Neural cell (in vitro differentiated cells): ENCODE measurements at regions not wholly inside any gene's neighbourhood (a gene's known extent, or its start where the extent isn't known, plus 50 kb on each side); places are given as distances from the start of the nearest gene placed in this dataset.

Experiments
- H2AFZ ChIP-seq: fragments of 200-600, 300-800 bp; sonication (generic), shearing (Covaris generic); 2 replicates; pipeline ENCODE4 v1.6.0; 2014; ENCODE audit warnings: low read depth, mild to moderate bottlenecking, antibody characterized with exemption, low read length, moderate library complexity
- H3F3A ChIP-seq: fragments of 200-600 bp; shearing (Covaris generic); 2 replicates; pipeline ENCODE4 v1.6.1; 2016; ENCODE audit warnings: mild to moderate bottlenecking, moderate library complexity, mixed read lengths, antibody characterized with exemption, low read length; ENCODE audit not compliant: insufficient read depth, poor library complexity, severe bottlenecking
- H3K27ac ChIP-seq: fragments of 200-600, 300-800 bp; sonication (generic), shearing (Covaris generic); 2 replicates; pipeline ENCODE4 v1.5.1; 2014; ENCODE audit warnings: mild to moderate bottlenecking, low read length, moderate library complexity
- H3K27me3 ChIP-seq: fragments of 300-800, 200-600 bp; sonication (generic), shearing (Covaris generic); 2 replicates; pipeline ENCODE4 v1.6.0; 2014; ENCODE audit warnings: mild to moderate bottlenecking, low read depth, low read length, moderate library complexity; ENCODE audit not compliant: insufficient read depth
- H3K36me3 ChIP-seq: fragments of 300-800, 200-600 bp; sonication (generic), shearing (Covaris generic); 2 replicates; pipeline ENCODE4 v1.5.1; 2014; ENCODE audit warnings: mild to moderate bottlenecking, antibody characterized with exemption, low read length, moderate library complexity; ENCODE audit not compliant: insufficient read depth
- H3K4me2 ChIP-seq: fragments of 300-800, 200-600 bp; sonication (generic), shearing (Covaris generic); 2 replicates; pipeline ENCODE4 v1.6.0; 2014; ENCODE audit warnings: mild to moderate bottlenecking, low read length
- H3K4me3 ChIP-seq: fragments of 300-800, 200-600 bp; sonication (generic), shearing (Covaris generic); 2 replicates; pipeline ENCODE4 v1.5.1; 2014; ENCODE audit warnings: mild to moderate bottlenecking, low read length, moderate library complexity
- H3K79me2 ChIP-seq: fragments of 200-600 bp; shearing (Covaris generic); replicated peaks from 2 replicates; pipeline ENCODE4 v1.6.0; 2014; ENCODE audit warnings: mild to moderate bottlenecking, low read length, moderate library complexity; ENCODE audit not compliant: insufficient read depth
- H3K9ac ChIP-seq: fragments of 300-800, 200-600 bp; sonication (generic), shearing (Covaris generic); 2 replicates; pipeline ENCODE4 v1.6.1; 2016; ENCODE audit warnings: mild to moderate bottlenecking, low read length, mixed read lengths
- H3K9me2 ChIP-seq: fragments of 200-600 bp; shearing (Covaris generic); 2 replicates; pipeline ENCODE4 v1.6.1; 2016; ENCODE audit warnings: mild to moderate bottlenecking, low read length, mixed read lengths; ENCODE audit not compliant: insufficient read depth
- H3K9me3 ChIP-seq: fragments of 200-600, 300-800 bp; sonication (generic), shearing (Covaris generic); 2 replicates; pipeline ENCODE4 v1.6.1; 2016; ENCODE audit warnings: mild to moderate bottlenecking, mixed run types, low read length, moderate library complexity, mixed read lengths
- H4K20me1 ChIP-seq: fragments of 200-600 bp; shearing (Covaris generic); 2 replicates; pipeline ENCODE4 v1.6.1; 2016; ENCODE audit warnings: mild to moderate bottlenecking, mixed run types; ENCODE audit not compliant: insufficient read depth
- EP300 ChIP-seq: fragments of 450-650 bp; conservative IDR thresholded peaks from 2 replicates; pipeline ENCODE4 v1.6.1; 2014; ENCODE audit warnings: antibody characterized with exemption, mild to moderate bottlenecking, moderate library complexity; ENCODE audit not compliant: poor library complexity, severe bottlenecking
- EZH2 ChIP-seq: fragments of 200-600, 300-800 bp; shearing (Covaris generic), sonication (generic); IDR thresholded peaks from 2 replicates; pipeline ENCODE4 v1.6.1; 2014; ENCODE audit warnings: antibody characterized with exemption, low read length, borderline replicate concordance, mild to moderate bottlenecking; ENCODE audit not compliant: insufficient read depth, poor library complexity, severe bottlenecking
- MXI1 ChIP-seq: fragments of 450-650 bp; conservative IDR thresholded peaks from 2 replicates; pipeline ENCODE4 v1.6.1; 2014; ENCODE audit warnings: antibody characterized with exemption, mild to moderate bottlenecking; ENCODE audit not compliant: poor library complexity, severe bottlenecking
- POLR2AphosphoS5 ChIP-seq: IDR thresholded peaks from 2 replicates; pipeline ENCODE4 v1.6.1; 2012
- RAD21 ChIP-seq: fragments of 450-650 bp; conservative IDR thresholded peaks from 2 replicates; pipeline ENCODE4 v1.6.1; 2014; ENCODE audit warnings: antibody characterized with exemption, mild to moderate bottlenecking, moderate library complexity
- SMC3 ChIP-seq: fragments of 450-650 bp; conservative IDR thresholded peaks from 2 replicates; pipeline ENCODE4 v1.6.1; 2014; ENCODE audit warnings: antibody characterized with exemption, mild to moderate bottlenecking, moderate library complexity; ENCODE audit not compliant: poor library complexity
- TAF1 ChIP-seq: IDR thresholded peaks from 2 replicates; pipeline ENCODE4 v1.6.1; 2012; ENCODE audit warnings: low read depth
- TF ChIP-seq, protein P1 (sequence below): IDR thresholded peaks from 2 replicates; pipeline ENCODE4 v1.6.1; 2012; ENCODE audit warnings: borderline replicate concordance
- TF ChIP-seq, protein P2 (sequence below): fragments of 450-650 bp; IDR thresholded peaks from 2 replicates; pipeline ENCODE4 v1.5.1; 2014; ENCODE audit warnings: antibody characterized with exemption, mild to moderate bottlenecking, moderate library complexity; ENCODE audit not compliant: poor library complexity, severe bottlenecking

DNA sequence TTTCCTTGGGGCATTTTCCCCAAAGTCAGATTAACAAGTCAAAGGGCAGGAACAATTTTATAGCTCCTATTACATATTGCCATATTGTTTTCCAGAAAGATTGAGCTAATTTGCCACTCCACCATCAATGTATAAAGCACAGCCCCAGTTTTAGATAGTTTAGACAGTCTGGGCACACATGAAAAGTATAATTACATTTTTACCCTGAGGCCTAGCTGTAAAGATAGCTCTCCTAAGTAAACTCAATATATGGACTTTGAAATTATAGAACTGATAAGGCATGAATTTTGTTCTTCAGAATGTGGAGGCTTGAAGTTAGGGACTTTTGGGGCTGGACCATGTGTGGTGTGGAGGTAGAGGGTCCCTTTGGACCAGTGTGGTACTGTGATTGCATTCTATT is 166.0 kb downstream of the FHIP1A start:
- Histone ChIP-seq H3K9me2 (no peaks in the 10 kb centered on the region), H3F3A (no peaks in the 10 kb centered on the region), H4K20me1 (no peaks in the 10 kb centered on the region), H3K79me2 (no peaks in the 10 kb centered on the region), H3K27me3 (no peaks in the 10 kb centered on the region), H3K9me3 (no peaks in the 10 kb centered on the region), H3K4me3 (no peak overlapping the region), H3K4me2 (no peak overlapping the region), H2AFZ (no peak overlapping the region), H3K27ac (no peak overlapping the region), H3K9ac (no peak overlapping the region), H3K36me3 (no peaks in the 10 kb centered on the region)
- no peak for TF ChIP-seq SMC3
- TF ChIP-seq POLR2AphosphoS5 = no peak
- TF ChIP-seq, protein P1, sequence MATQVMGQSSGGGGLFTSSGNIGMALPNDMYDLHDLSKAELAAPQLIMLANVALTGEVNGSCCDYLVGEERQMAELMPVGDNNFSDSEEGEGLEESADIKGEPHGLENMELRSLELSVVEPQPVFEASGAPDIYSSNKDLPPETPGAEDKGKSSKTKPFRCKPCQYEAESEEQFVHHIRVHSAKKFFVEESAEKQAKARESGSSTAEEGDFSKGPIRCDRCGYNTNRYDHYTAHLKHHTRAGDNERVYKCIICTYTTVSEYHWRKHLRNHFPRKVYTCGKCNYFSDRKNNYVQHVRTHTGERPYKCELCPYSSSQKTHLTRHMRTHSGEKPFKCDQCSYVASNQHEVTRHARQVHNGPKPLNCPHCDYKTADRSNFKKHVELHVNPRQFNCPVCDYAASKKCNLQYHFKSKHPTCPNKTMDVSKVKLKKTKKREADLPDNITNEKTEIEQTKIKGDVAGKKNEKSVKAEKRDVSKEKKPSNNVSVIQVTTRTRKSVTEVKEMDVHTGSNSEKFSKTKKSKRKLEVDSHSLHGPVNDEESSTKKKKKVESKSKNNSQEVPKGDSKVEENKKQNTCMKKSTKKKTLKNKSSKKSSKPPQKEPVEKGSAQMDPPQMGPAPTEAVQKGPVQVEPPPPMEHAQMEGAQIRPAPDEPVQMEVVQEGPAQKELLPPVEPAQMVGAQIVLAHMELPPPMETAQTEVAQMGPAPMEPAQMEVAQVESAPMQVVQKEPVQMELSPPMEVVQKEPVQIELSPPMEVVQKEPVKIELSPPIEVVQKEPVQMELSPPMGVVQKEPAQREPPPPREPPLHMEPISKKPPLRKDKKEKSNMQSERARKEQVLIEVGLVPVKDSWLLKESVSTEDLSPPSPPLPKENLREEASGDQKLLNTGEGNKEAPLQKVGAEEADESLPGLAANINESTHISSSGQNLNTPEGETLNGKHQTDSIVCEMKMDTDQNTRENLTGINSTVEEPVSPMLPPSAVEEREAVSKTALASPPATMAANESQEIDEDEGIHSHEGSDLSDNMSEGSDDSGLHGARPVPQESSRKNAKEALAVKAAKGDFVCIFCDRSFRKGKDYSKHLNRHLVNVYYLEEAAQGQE = no peak
- TF ChIP-seq, protein P2, sequence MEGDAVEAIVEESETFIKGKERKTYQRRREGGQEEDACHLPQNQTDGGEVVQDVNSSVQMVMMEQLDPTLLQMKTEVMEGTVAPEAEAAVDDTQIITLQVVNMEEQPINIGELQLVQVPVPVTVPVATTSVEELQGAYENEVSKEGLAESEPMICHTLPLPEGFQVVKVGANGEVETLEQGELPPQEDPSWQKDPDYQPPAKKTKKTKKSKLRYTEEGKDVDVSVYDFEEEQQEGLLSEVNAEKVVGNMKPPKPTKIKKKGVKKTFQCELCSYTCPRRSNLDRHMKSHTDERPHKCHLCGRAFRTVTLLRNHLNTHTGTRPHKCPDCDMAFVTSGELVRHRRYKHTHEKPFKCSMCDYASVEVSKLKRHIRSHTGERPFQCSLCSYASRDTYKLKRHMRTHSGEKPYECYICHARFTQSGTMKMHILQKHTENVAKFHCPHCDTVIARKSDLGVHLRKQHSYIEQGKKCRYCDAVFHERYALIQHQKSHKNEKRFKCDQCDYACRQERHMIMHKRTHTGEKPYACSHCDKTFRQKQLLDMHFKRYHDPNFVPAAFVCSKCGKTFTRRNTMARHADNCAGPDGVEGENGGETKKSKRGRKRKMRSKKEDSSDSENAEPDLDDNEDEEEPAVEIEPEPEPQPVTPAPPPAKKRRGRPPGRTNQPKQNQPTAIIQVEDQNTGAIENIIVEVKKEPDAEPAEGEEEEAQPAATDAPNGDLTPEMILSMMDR = no peak
- no peak for TF ChIP-seq RAD21
- TF ChIP-seq TAF1 = no peak
- TF ChIP-seq MXI1 = no peak
- TF ChIP-seq EP300 = no peak
- TF ChIP-seq EZH2 = no peak

DNA sequence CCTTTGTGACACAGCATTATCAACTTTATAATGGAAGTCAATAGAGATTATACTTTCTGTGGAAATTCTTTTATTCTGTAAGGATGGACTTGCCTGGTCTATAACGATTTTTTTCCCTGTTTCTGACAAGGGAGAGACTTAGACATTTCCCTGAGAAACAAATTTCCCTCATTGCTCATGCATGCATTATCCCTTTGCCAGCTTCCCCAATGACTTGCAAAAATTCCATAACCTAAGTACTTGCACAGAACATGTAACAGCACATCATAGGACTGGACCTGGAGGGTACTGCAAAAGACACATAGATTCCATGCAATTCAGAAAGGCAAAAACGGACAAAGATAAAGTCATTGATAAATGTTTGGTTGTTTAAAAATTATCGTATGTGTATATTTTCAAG is 166.7 kb downstream of the FHIP1A start:
- no peak overlapping the region for H3K27ac ChIP-seq
- no peaks in the 10 kb centered on the region for H3K36me3 ChIP-seq
- no peaks in the 10 kb centered on the region for H4K20me1 ChIP-seq
- no peaks in the 10 kb centered on the region for H3K79me2 ChIP-seq
- no peak overlapping the region for H3K9ac ChIP-seq
- H3K27me3 ChIP-seq = no peaks in the 10 kb centered on the region
- H2AFZ ChIP-seq = no peak overlapping the region
- no peaks in the 10 kb centered on the region for H3K9me2 ChIP-seq
- no peaks in the 10 kb centered on the region for H3F3A ChIP-seq
- H3K4me2 ChIP-seq = no peak overlapping the region
- TF ChIP-seq RAD21 (no peak), TAF1 (no peak), EP300 (no peak), POLR2AphosphoS5 (no peak), EZH2 (no peak), MXI1 (no peak), SMC3 (no peak)
- TF ChIP-seq, protein P1 = no peak
- TF ChIP-seq, protein P2 = no peak
- H3K9me3 ChIP-seq = no peaks in the 10 kb centered on the region
- H3K4me3 ChIP-seq = no peak overlapping the region
